Caco-2 (cell line): ENCODE measurements at regions not wholly inside any gene's neighbourhood (a gene's known extent, or its start where the extent isn't known, plus 50 kb on each side); places are given as distances from the start of the nearest gene placed in this dataset.

ENCODE experiments used
- BruUV-seq: library from RNA; stranded (reverse); fragments of 400-500 nt; replicated peaks from 2 replicates; lab custom pipeline; 2021; lab: Mats Ljungman, UMichigan
- CTCF ChIA-PET: fragments of 300-600 bp; sonication (Branson Sonifier 250); formaldehyde crosslinking; loops from one replicate; lab custom pipeline; 2022; ENCODE audit warnings: antibody characterized with exemption; lab: Charles Lee
- POLR2A ChIA-PET: fragments of 300-600 bp; sonication (Branson Sonifier 250); formaldehyde crosslinking; loops from one replicate; lab custom pipeline; 2022; ENCODE audit warnings: antibody characterized with exemption; lab: Charles Lee
- DNase-seq, 2 experiments: peaks; one replicate each; pipeline versions ENCODE4 v3.0.0 to v3.0.0-alpha.2; 2020 to 2022
- H3K27me3 ChIP-seq: replicated peaks from 2 replicates; pipeline ENCODE4 v1.6.0; 2011; ENCODE audit warnings: low read length; ENCODE audit not compliant: control insufficient read depth, insufficient read depth
- H3K36me3 ChIP-seq: 2 replicates; pipeline ENCODE4 v1.5.1; 2011; ENCODE audit warnings: low read length; ENCODE audit not compliant: control insufficient read depth, insufficient read depth
- H3K4me1 ChIP-seq: fragments of 250-450 bp; sonication (Bioruptor Pico); 2 replicates; pipeline ENCODE4 v1.5.1; 2020; ENCODE audit warnings: mild to moderate bottlenecking
- H3K4me3 ChIP-seq: 2 replicates; pipeline ENCODE4 v1.5.1; 2011; ENCODE audit warnings: low read depth, mild to moderate bottlenecking, control low read depth, low read length
- H3K9me3 ChIP-seq: fragments of 250-450 bp; sonication (Bioruptor Pico); 2 replicates; pipeline ENCODE4 v1.5.1; 2020; ENCODE audit warnings: mild to moderate bottlenecking, moderate library complexity
- H3K27ac Mint-ChIP-seq: one replicate; pipeline ENCODE4 v1.8.0; 2022; ENCODE audit warnings: mixed read lengths; ENCODE audit not compliant: unreplicated experiment
- H3K27me3 Mint-ChIP-seq: one replicate; pipeline ENCODE4 v1.8.0; 2022; ENCODE audit warnings: mixed read lengths; ENCODE audit not compliant: insufficient read depth, unreplicated experiment
- H3K36me3 Mint-ChIP-seq: one replicate; pipeline ENCODE4 v1.8.0; 2022; ENCODE audit warnings: mild to moderate bottlenecking, mixed read lengths; ENCODE audit not compliant: insufficient read depth, unreplicated experiment
- H3K4me1 Mint-ChIP-seq: one replicate; pipeline ENCODE4 v1.8.0; 2022; ENCODE audit warnings: low read depth, mixed read lengths; ENCODE audit not compliant: unreplicated experiment
- H3K4me3 Mint-ChIP-seq: one replicate; pipeline ENCODE4 v1.8.0; 2022; ENCODE audit warnings: mild to moderate bottlenecking, moderate library complexity, mixed read lengths; ENCODE audit not compliant: unreplicated experiment
- H3K9me3 Mint-ChIP-seq: one replicate; pipeline ENCODE4 v1.8.0; 2022; ENCODE audit warnings: mixed read lengths; ENCODE audit not compliant: unreplicated experiment
- CTCF ChIP-seq, 2 experiments: fragments of 200-600 bp in 1 of 2; IDR thresholded peaks; 1 replicate in 1 of 2; 2 replicates in 1 of 2; pipeline versions ENCODE4 v1.5.1 to v1.8.0; 2011 to 2022; ENCODE audit warnings: antibody characterized with exemption in 1 of 2, control low read depth in 1 of 2, inconsistent platforms in 1 of 2, low read depth in 1 of 2, low read length in 1 of 2, mild to moderate bottlenecking in 1 of 2, moderate library complexity in 1 of 2; ENCODE audit not compliant: insufficient read depth in 1 of 2, severe bottlenecking in 1 of 2, unreplicated experiment in 1 of 2
- intact Hi-C: fragments of 100-400 bp; cut with micrococcal nuclease; formaldehyde crosslinking; loops from one replicate; pipeline ENCODE4 v1.10.0; 2022; ENCODE audit not compliant: unreplicated experiment

- Mint-ChIP-seq H3K4me3 (no peak overlapping the region), H3K4me1 (no peaks in the 10 kb centered on the region), H3K9me3 (no peaks in the 10 kb centered on the region), H3K27ac (no peak overlapping the region), H3K27me3 (no peaks in the 10 kb centered on the region), H3K36me3 (no peaks in the 10 kb centered on the region)
- H3K9me3 ChIP-seq, result no peaks in the 10 kb centered on the region
- DNase-seq, result no peak
- no peaks in the 10 kb centered on the region for H3K36me3 ChIP-seq
- CTCF ChIA-PET, result no interaction called here
- H3K4me1 ChIP-seq, result no peaks in the 10 kb centered on the region
- BruUV-seq, result no TSS peak
- H3K4me3 ChIP-seq, result no peak overlapping the region
- no peaks in the 10 kb centered on the region for H3K27me3 ChIP-seq
- no peak for TF ChIP-seq CTCF (IDR thresholded peaks at IDR 0.05; ENCODE audit: insufficient read depth in 1 of 2, low read depth in 1 of 2, low read length in 1 of 2, severe bottlenecking in 1 of 2, unreplicated experiment in 1 of 2)
- POLR2A ChIA-PET, result no interaction called here
- intact Hi-C loops, result no loop called here
These were observed 1037.3 kb downstream of the DIAPH3 start for GRCh38 chr13:59126474-59126873.

- no peak for TF ChIP-seq CTCF (IDR thresholded peaks at IDR 0.05; ENCODE audit: insufficient read depth in 1 of 2, low read depth in 1 of 2, low read length in 1 of 2, severe bottlenecking in 1 of 2, unreplicated experiment in 1 of 2)
- Histone ChIP-seq H3K9me3 (no peaks in the 10 kb centered on the region), H3K36me3 (no peaks in the 10 kb centered on the region), H3K4me3 (no peak overlapping the region), H3K27me3 (no peaks in the 10 kb centered on the region), H3K4me1 (no peaks in the 10 kb centered on the region)
- BruUV-seq, result no TSS peak
- Mint-ChIP-seq H3K4me1 (no peaks in the 10 kb centered on the region), H3K27ac (no peak overlapping the region), H3K9me3 (no peaks in the 10 kb centered on the region), H3K27me3 (peaks cover 4% of the 10 kb centered on the region), H3K36me3 (no peaks in the 10 kb centered on the region), H3K4me3 (no peak overlapping the region)
- no peak for DNase-seq
- ChIA-PET CTCF (no interaction called here), POLR2A (no interaction called here)
- intact Hi-C loops, result no loop called here
These were observed 1029.8 kb downstream of the DIAPH3 start for GRCh38 chr13:59133903-59134302.

- H3K4me3 Mint-ChIP-seq, result no peak overlapping the region
- no TSS peak for BruUV-seq
- CTCF ChIA-PET, result no interaction called here
- H3K36me3 ChIP-seq, result no peaks in the 10 kb centered on the region
- DNase-seq, result peak; percentile 43 to 52
- no peaks in the 10 kb centered on the region for H3K27me3 ChIP-seq
- intact Hi-C loops, result no loop called here
- H3K4me1 Mint-ChIP-seq, result peaks cover 14% of the 10 kb centered on the region
- H3K9me3 ChIP-seq, result no peaks in the 10 kb centered on the region
- no peak overlapping the region for H3K27ac Mint-ChIP-seq
- H3K9me3 Mint-ChIP-seq, result peaks cover 10% of the 10 kb centered on the region
- H3K36me3 Mint-ChIP-seq, result no peaks in the 10 kb centered on the region
- POLR2A ChIA-PET, result interaction anchor here (0.5 kb wide), 1 partner anchor 97 kb away, joined by 3 read pairs; no protein-coding TSS in a partner anchor
- peaks cover 21% of the 10 kb centered on the region for H3K4me1 ChIP-seq
- no peak for TF ChIP-seq CTCF (IDR thresholded peaks at IDR 0.05; ENCODE audit: insufficient read depth in 1 of 2, low read depth in 1 of 2, low read length in 1 of 2, severe bottlenecking in 1 of 2, unreplicated experiment in 1 of 2)
- H3K4me3 ChIP-seq, result no peak overlapping the region
- H3K27me3 Mint-ChIP-seq, result peaks cover 4% of the 10 kb centered on the region
These were observed 1019.0 kb downstream of the DIAPH3 start for GRCh38 chr13:59144700-59145099.
